H54 (cell line): ENCODE measurements at regions not wholly inside any gene's neighbourhood (a gene's known extent, or its start where the extent isn't known, plus 50 kb on each side); places are given as distances from the start of the nearest gene placed in this dataset.

Experiments used
- DNase-seq: peaks from one replicate; pipeline ENCODE4 v3.0.0; 2011; ENCODE audit warnings: low spot score, mixed read lengths; ENCODE audit not compliant: insufficient read length
- FAIRE-seq: peaks from 3 replicates; lab custom pipeline; 2011; peaks lifted over from hg19 to GRCh38; lab: Jason Lieb, UNC
- POLR2A ChIP-seq: IDR thresholded peaks from 2 replicates; pipeline ENCODE4 v1.6.1; 2011; ENCODE audit warnings: low read depth, mild to moderate bottlenecking, low read length

DNA sequence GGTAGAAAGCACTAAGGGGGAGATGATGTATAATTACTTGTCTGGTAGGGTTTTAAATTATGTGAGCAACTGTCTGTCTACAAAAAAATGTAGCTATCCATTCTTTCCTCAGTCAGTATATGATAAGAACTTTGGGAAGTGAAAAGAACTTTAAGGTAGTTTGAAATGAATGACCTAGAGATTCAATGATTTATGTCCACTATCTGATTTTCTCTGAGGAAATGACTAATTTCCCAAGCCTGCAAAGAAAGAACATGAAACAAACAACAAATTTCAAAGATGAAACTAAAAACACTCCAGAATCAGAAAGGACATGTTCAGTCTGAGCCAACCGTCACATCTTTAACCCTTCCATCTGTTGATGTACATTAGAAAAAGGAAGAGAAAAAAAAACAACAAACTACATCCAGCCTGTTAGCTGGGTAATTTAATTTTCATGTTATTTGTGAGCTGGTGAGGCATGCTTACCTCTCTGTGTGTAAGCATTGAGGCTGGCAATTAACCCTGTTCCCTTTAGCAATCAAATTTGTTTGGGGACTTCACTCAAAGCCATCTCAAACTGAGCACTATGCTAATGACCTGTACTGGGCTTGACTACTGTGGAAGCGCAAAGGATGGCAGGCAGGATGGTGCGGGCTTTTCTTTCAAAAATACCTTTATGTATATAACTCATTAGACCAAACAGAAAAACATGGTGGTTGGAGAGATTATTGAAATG is 220.1 kb downstream of the TUSC7 start:
- FAIRE-seq (no peak), DNase-seq (no peak)
- TF ChIP-seq POLR2A, result no peak

DNA sequence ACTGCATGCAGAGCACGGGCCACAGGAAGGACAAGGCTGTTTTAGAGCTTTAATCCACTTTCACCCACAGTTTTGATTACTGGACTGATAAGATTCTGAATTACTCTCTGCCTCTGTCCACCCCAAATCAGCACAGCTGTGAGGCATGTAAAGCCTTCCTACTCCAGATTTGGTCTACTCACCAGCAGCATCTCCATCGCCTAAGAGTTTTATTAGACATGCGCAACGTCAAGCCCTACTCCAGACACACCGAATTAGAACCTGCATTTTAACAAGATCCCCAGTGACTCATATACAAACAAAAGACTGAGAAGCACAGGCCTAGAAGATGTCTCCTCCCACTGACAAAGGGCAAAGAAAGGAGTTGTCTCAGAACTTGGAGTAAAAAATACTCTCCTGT is 221.2 kb downstream of the TUSC7 start:
- TF ChIP-seq POLR2A, result no peak
- no peak for DNase-seq
- no peak for FAIRE-seq

DNA sequence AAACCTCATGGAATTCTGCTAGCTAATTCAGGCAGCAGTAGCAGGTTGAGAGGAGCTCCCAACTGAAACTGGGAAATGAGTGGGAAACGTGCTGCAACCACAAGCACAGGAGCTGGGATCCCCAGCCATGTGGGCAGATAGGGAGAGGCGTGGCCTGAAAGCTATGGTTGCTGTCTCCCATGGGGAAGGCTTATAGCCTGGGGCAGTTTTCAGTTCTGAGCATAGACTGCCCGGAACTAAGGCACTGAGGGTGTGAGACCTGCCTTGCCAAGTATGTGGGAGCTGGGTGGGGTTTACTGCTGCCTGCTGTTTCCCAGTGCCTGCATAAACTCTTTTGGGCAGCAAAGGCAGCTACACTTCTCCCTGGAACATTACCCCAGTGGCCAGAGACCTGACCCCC is 229.5 kb downstream of the TUSC7 start:
- FAIRE-seq (no peak), DNase-seq (no peak)
- no peak for TF ChIP-seq POLR2A

DNA sequence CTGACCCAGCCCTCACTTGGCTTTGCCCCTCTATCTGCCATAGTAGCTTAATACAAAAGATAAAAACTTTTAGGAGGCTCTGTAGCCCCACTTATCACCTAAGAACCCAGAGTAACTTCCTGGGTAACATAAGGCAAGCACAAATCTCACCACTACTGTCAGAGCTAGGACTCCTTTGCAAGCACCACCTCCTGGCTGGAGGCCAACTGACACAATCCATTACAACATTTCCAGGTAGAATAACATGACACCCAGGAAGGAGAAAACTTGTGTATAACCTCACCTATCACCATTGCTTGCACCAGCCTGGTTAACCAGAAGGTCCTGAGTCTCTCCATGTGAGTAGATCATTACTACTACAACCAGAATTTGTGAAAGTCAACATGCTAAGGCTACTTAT is 230.0 kb downstream of the TUSC7 start:
- no peak for DNase-seq
- TF ChIP-seq POLR2A, result no peak
- no peak for FAIRE-seq

DNA sequence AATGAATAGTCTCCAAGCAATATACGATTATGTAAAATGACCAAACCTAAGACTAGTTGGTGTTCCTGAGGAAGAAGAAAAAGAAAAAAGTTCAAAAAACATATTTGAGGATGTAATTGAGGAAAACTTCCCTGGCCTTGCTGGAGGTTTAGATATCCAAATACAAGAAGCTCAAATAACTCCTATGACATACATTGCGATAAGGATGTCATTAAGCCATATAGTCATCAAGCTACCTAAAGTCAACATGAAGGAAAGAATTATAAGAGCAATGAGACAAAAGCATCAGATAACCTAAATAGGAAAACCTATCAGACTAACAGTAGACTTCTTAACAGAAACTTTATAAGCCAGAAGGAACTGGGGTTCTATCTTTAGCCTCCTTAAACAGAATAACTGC is 231.1 kb downstream of the TUSC7 start:
- FAIRE-seq, result no peak
- DNase-seq, result no peak
- TF ChIP-seq POLR2A, result no peak

DNA sequence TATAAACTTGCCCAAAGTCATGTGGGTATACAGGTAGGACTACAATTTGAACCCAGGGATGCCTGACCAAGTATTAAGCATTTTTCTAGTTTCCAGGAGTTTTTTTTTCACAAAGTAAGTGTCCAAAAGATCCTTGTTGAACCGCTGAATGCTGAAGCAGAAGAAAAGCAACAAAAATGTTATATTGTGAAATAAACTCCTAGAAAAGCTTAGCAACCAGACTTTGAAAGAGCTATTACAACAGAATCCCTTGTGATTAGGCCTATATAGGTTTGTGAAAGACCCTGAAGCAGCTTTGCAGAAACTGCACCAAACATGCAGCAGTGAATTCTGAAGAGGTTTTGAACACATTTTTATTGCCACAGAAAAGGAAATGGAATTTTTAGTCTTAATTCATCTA is 236.8 kb downstream of the TUSC7 start:
- no peak for TF ChIP-seq POLR2A
- FAIRE-seq, result no peak
- DNase-seq, result no peak

DNA sequence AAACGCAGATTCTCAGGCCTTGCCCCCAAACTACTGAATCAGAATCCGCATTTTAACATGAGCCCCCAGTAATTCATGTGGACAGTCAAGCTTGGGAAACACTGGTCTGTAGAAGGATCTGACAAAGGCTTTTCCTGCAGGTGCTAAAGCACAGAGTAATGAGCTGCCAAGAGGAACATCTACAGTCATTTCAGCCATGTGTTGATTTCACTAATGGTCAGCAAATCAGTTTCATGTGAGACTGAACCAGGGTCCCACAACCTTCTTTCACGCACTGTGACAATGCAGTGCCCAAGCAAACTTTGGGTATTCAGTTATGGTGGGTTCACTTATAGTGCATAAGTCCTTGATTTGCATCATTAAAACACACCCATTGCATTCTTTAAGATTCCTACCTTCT is 237.6 kb downstream of the TUSC7 start:
- FAIRE-seq, result no peak
- no peak for DNase-seq

DNA sequence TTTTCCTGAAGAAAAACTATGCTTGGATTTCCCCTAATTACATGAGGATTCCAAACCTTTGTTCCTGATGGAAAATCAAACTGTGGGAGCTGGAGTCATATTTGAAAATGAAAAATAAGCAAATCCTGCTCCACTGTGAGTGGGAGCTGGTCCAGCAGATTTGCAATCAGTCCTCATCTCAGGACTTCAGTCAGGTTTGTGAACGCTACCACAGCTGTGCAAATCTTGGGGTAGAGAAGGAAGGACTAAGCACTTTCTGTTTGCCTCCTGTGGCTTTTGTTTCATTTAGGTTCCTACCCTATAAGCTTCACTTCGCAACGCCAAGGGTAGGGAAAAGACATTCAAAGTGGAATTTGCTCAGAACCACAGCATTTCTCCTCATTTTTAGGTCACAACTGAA is 238.2 kb downstream of the TUSC7 start:
- FAIRE-seq, result no peak
- TF ChIP-seq POLR2A, result no peak
- no peak for DNase-seq

More for the DNA sequence above, 237.6 kb downstream of the TUSC7 start:
- TF ChIP-seq POLR2A, result no peak

DNA sequence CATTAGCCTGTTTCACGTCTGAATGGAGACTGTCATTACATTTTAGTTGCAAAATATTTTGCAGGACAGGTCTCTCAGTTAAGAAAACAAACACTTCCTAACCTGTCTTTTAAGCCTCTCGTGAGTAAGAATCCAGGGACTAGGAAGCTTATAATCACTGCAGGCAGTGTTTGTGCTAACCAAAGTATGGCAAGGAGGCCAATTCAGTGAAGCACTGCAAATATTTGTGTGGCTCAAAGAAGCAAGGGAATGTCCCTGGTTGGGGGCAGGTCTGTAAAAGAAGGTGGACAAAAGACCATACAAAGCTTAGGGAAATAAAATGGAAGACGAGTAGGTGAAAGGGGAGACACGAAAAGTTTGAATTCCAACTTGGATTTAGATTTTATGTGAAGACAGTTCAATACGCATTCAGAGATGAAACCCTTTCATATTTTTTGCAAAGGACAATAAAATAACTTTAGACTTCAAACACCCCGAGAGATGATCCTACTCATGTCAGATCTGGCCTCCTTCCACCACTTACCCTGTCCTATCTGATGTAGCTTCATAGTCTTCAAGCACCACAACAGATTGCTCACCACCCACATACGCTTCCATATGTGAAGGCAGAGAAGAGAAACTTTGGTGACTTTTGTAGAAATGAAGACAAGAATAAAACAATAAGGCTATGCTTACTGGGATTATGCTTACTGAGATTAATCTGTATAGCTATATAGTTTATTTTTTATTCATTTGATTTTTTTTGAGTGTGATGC is 240.9 kb downstream of the TUSC7 start:
- FAIRE-seq (no peak), DNase-seq (no peak)
- TF ChIP-seq POLR2A, result no peak

DNA sequence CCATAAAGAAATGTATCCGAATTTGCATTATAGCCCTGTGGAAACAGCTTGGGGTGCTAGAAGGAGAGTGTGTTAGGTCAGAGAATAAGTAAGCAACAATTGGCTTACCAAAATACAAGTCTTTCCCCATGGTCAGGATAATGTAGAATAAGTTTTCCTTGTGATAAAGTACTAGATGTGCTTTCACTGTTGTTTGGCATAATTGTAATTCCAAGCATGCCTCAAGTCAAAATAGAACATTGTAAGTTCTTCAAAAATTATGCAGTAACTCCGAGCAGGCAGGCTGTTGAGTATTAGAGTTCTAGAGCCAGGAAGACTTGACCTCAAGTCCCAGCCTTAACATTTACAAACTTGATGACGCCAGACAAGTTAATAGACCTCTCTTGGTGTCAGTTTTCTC is 242.0 kb downstream of the TUSC7 start:
- no peak for FAIRE-seq

DNA sequence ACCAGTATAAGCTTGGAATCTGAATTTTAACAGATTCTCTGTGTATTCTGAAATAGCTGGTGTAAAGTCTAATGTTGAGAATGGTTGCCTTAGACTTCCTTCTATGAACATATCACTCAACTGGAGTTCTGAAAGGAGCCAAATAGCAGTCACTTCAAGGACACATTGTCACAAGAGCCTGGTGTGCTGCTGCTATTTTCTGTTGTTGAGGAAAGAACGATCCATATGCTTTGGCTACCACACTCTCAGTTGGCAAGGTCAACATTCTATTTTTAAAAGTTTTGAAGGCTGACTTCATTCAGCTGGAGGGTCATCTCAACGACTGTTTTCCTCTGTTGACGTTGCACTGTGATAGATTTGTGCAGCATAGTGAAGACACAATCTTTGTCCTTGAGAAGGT is 248.7 kb downstream of the TUSC7 start:
- DNase-seq, result no peak
- no peak for FAIRE-seq
- TF ChIP-seq POLR2A, result no peak

More for the DNA sequence above, 242.0 kb downstream of the TUSC7 start:
- TF ChIP-seq POLR2A, result no peak
- DNase-seq, result no peak

DNA sequence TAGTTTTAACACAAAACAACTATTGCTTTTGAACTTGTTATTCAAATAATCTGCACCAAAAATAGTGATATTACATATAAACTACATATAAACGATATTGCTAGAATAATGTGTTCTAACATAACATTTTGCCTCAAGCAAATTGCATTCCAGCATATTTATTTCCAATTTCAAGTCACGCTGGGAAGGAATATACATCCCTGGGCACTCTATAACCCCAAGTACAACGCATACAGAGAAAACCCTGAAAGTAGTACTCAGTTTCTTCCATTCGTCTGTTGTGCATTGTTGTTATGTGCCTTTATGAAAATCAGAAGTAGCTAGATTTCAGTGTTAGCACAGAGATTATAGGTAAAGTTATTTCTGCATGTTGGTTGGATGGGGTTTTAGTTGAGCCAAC is 251.5 kb downstream of the TUSC7 start:
- TF ChIP-seq POLR2A, result no peak
- DNase-seq, result no peak
- FAIRE-seq, result no peak

DNA sequence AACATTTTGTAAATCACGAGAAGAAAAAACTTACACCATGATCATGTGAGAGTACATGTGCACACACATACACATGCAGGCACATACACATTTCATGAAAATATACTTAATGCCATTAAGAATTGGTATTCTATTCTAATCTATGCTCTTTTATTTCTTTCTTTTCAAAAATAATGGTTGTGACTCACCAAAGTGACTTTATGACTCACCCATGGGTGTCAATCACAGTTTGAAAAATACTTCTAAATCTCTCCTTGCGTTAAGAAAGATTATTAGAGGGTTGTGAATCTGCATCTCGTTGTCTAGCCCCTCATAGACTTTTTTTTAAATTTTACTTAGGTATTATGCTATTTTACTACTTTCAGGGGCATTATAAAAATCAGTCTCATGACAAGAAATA is 254.2 kb downstream of the TUSC7 start:
- DNase-seq, result no peak
- no peak for FAIRE-seq
- no peak for TF ChIP-seq POLR2A

DNA sequence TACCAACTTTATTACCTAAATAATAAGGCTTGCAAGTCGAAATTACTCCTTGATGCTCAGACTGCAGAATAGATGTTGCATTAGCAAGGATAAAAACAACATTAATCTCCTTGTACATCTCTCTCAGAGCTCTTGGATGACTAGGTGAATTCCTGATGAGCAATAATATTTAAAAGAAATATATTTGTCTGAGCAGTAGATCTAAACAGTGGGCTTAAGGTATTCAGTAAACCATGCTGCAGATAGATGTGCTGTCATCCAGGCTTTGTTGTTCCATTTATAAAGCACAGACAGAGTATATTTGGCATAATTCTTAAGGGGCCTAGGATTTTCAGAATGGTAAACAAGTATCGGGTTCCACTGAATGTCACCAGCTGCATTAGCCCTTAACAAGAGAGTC is 257.1 kb downstream of the TUSC7 start:
- no peak for DNase-seq
- TF ChIP-seq POLR2A, result no peak
- no peak for FAIRE-seq

DNA sequence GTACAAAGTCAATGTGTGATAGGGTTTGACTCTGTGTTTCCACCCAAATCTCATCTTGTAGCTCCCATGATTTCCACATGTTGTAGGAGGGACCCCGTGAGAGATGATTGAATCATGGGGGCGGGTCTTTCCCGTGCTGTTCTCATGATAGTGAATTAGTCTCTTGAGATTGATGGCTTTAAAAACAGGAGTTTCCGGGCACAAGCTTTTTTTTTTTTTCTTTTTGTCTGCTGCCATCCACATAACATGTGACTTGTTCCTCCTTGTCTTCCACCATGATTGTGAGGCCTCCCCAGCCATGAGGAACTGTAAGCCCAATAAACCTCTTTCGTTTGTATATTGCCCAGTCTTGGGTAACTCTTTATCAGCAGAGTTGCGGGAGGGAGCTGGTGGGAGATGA is 259.6 kb downstream of the TUSC7 start:
- TF ChIP-seq POLR2A, result no peak
- DNase-seq, result no peak
- no peak for FAIRE-seq

DNA sequence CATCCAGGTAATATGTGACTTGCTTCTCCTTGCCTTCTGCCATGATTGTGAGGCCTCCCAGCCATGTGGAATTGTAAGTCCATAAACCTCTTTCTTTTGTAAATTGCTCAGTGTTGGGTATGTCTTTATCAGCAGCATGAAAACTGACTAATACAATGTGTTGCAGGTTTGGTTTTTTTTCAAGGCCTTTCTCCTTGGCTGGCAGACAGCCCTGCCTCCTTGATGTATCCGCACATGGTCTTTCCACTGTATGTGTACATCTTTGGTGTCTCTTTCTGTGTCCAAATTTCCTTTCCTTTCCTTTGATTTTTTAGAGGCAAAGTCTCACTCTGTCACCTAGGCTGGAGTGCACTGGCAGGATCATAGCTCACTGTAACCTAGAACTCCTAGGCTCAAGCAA is 260.1 kb downstream of the TUSC7 start:
- DNase-seq, result no peak
- no peak for FAIRE-seq
- no peak for TF ChIP-seq POLR2A
